HK-2 (cell line): ENCODE measurements at regions not wholly inside any gene's neighbourhood (a gene's known extent, or its start where the extent isn't known, plus 50 kb on each side); places are given as distances from the start of the nearest gene placed in this dataset.

ENCODE experiments used
- DNase-seq: peaks from one replicate; pipeline ENCODE4 v3.0.0-alpha.2; 2018; ENCODE audit not compliant: unreplicated experiment

GRCh38 chr2:15793078-15793913, 147.1 kb upstream of the MYCN start:
- DNase-seq: no peak

- no peak for DNase-seq
Measured at GRCh38 chr2:15793978-15794377, 146.4 kb upstream of the MYCN start.

GRCh38 chr2:15794608-15795134, 145.7 kb upstream of the MYCN start:
- DNase-seq: no peak

GRCh38 chr2:15795426-15795825, 144.9 kb upstream of the MYCN start:
- DNase-seq: no peak

GRCh38 chr2:15796167-15796942, 144.0 kb upstream of the MYCN start:
- no peak for DNase-seq

- DNase-seq: no peak
Measured at GRCh38 chr2:15797231-15797938, 143.0 kb upstream of the MYCN start.

- no peak for DNase-seq
Measured at GRCh38 chr2:15797939-15798281, 142.4 kb upstream of the MYCN start.

- DNase-seq: no peak
Measured at GRCh38 chr2:15798701-15799431, 141.5 kb upstream of the MYCN start.

- no peak for DNase-seq
Measured at GRCh38 chr2:15799432-15799827, 140.9 kb upstream of the MYCN start.

- DNase-seq: no peak
Measured at GRCh38 chr2:15800495-15801329, 139.6 kb upstream of the MYCN start.

- no peak for DNase-seq
Measured at GRCh38 chr2:15801439-15801838, 138.9 kb upstream of the MYCN start.

GRCh38 chr2:15801904-15802303, 138.4 kb upstream of the MYCN start:
- no peak for DNase-seq

GRCh38 chr2:15802657-15803542, 137.4 kb upstream of the MYCN start:
- no peak for DNase-seq

GRCh38 chr2:15803543-15804245, 136.7 kb upstream of the MYCN start:
- DNase-seq: no peak

GRCh38 chr2:15804246-15804619, 136.1 kb upstream of the MYCN start:
- DNase-seq: no peak

- no peak for DNase-seq
Measured at GRCh38 chr2:15804691-15805090, 135.7 kb upstream of the MYCN start.

- no peak for DNase-seq
Measured at GRCh38 chr2:15805206-15805605, 135.1 kb upstream of the MYCN start.

- DNase-seq: no peak
Measured at GRCh38 chr2:15805772-15806171, 134.6 kb upstream of the MYCN start.

- no peak for DNase-seq
Measured at GRCh38 chr2:15806801-15807417, 133.4 kb upstream of the MYCN start.
